Breast epithelium (tissue), 4 donors: ENCODE measurements at regions not wholly inside any gene's neighbourhood (a gene's known extent, or its start where the extent isn't known, plus 50 kb on each side); places are given as distances from the start of the nearest gene placed in this dataset.
"Not testable (repeated sequence)": the region's sequence is repeated elsewhere in the genome, so short reads cannot be mapped to it uniquely, and the experiment has no call there.

ENCODE experiments used
- DNase-seq, 2 donors: peaks; one replicate each; pipeline ENCODE4 v3.0.0-alpha.2; 2019; ENCODE audit warnings: low spot score in 2 of 2
- H3K27ac ChIP-seq, 2 donors: fragments of 200-600 bp; sonication (generic) in 1 of 2; one replicate each; pipeline ENCODE4 v1.5.1; 2016 to 2019; ENCODE audit warnings: mild to moderate bottlenecking in 1 of 2
- H3K27me3 ChIP-seq, 2 donors: fragments of 200-600 bp; sonication (generic) in 1 of 2; one replicate each; pipeline versions ENCODE4 v1.5.1 to v1.6.0; 2017 to 2019; ENCODE audit warnings: control low read depth in 1 of 2, mild to moderate bottlenecking in 1 of 2
- H3K36me3 ChIP-seq: fragments of 200-600 bp; one replicate; pipeline ENCODE4 v1.5.1; 2019
- H3K4me1 ChIP-seq, 2 donors: fragments of 200-600 bp; sonication (generic); one replicate each; pipeline ENCODE4 v1.5.1; 2016 to 2019; ENCODE audit warnings: control low read depth in 1 of 2
- H3K4me3 ChIP-seq, 3 donors: fragments of 200-600 bp; sonication (generic); 1 replicate in 2 of 3; 2 replicates in 1 of 3; pipeline ENCODE4 v1.5.1; 2016 to 2019; ENCODE audit warnings: mild to moderate bottlenecking in 3 of 3, moderate library complexity in 2 of 3
- H3K9me3 ChIP-seq, 2 donors: fragments of 200-600 bp; sonication (generic) in 1 of 2; one replicate each; pipeline ENCODE4 v1.5.1; 2016 to 2019; ENCODE audit warnings: control low read depth in 1 of 2
- POLR2A ChIP-seq: fragments of 450-650 bp; IDR thresholded peaks from one replicate; pipeline ENCODE4 v1.6.1; 2016; ENCODE audit warnings: antibody characterized with exemption, mild to moderate bottlenecking, moderate library complexity
- POLR2AphosphoS5 ChIP-seq, 3 donors: sonication (generic); formaldehyde crosslinking; IDR thresholded peaks; one replicate each; pipeline ENCODE4 v1.6.1; 2017; ENCODE audit warnings: antibody characterized with exemption in 3 of 3
- intact Hi-C: fragments of 100-400 bp; cut with DNase I; formaldehyde crosslinking; loops from one replicate; pipeline ENCODE4 v1.15.1; 2023; ENCODE audit warnings: low total_unique reads
- TF ChIP-seq, protein P1 (sequence below), 3 donors: fragments of 450-650 bp; IDR thresholded peaks; one replicate each; pipeline ENCODE4 v1.5.1; 2016 to 2017; ENCODE audit warnings: antibody characterized with exemption in 3 of 3, mild to moderate bottlenecking in 3 of 3, moderate library complexity in 3 of 3

GRCh38 chr17:33567223-33567622 lies 274.1 kb upstream of the ASIC2 start:
- no peak for DNase-seq
- no peak overlapping the region for H3K4me3 ChIP-seq
- no peak overlapping the region for H3K27ac ChIP-seq
- TF ChIP-seq POLR2A (no peak), POLR2AphosphoS5 (IDR thresholded peaks at IDR 0.05) (no peak)
- TF ChIP-seq, protein P1, sequence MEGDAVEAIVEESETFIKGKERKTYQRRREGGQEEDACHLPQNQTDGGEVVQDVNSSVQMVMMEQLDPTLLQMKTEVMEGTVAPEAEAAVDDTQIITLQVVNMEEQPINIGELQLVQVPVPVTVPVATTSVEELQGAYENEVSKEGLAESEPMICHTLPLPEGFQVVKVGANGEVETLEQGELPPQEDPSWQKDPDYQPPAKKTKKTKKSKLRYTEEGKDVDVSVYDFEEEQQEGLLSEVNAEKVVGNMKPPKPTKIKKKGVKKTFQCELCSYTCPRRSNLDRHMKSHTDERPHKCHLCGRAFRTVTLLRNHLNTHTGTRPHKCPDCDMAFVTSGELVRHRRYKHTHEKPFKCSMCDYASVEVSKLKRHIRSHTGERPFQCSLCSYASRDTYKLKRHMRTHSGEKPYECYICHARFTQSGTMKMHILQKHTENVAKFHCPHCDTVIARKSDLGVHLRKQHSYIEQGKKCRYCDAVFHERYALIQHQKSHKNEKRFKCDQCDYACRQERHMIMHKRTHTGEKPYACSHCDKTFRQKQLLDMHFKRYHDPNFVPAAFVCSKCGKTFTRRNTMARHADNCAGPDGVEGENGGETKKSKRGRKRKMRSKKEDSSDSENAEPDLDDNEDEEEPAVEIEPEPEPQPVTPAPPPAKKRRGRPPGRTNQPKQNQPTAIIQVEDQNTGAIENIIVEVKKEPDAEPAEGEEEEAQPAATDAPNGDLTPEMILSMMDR (IDR thresholded peaks at IDR 0.05), result no peak
- H3K36me3 ChIP-seq, result no peaks in the 10 kb centered on the region
- intact Hi-C loops, result no loop called here
- no peaks in the 10 kb centered on the region for H3K9me3 ChIP-seq
- H3K27me3 ChIP-seq, result no peaks in the 10 kb centered on the region
- no peaks in the 10 kb centered on the region for H3K4me1 ChIP-seq

DNA sequence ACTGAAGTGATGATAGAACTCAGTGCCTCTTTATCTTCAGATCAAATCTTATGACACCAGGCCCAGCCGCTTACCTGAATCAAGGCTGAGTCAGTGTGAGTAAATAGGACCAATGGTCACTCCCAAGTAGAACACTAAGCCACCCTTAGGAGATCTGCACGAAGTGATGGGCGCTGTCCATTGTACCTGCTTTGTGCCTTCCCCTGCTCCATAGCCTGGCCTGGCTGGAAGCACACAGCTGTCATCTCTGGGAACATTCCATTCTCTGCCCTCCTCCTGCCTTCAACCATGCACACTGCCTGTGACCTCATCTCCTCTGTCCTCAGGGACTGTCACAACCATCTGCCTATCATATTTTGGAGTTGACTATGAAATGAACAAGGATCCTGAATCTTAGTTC lies 279.5 kb upstream of the ASIC2 start:
- intact Hi-C loops, result no loop called here
- no peaks in the 10 kb centered on the region for H3K4me1 ChIP-seq
- no peaks in the 10 kb centered on the region for H3K27me3 ChIP-seq
- no peak for DNase-seq
- H3K9me3 ChIP-seq, result no peaks in the 10 kb centered on the region
- no peak for TF ChIP-seq POLR2A
- TF ChIP-seq, protein P1 (IDR thresholded peaks at IDR 0.05), result no peak
- TF ChIP-seq POLR2AphosphoS5 (IDR thresholded peaks at IDR 0.05), result no peak
- H3K27ac ChIP-seq, result no peak overlapping the region
- H3K4me3 ChIP-seq, result no peak overlapping the region
- no peaks in the 10 kb centered on the region for H3K36me3 ChIP-seq

GRCh38 chr17:33574942-33575445 lies 281.9 kb upstream of the ASIC2 start:
- no peak for DNase-seq
- no peaks in the 10 kb centered on the region for H3K36me3 ChIP-seq
- intact Hi-C loops, result no loop called here
- H3K4me3 ChIP-seq, result no peak overlapping the region
- no peaks in the 10 kb centered on the region for H3K4me1 ChIP-seq
- TF ChIP-seq POLR2AphosphoS5 (IDR thresholded peaks at IDR 0.05) (no peak), POLR2A (no peak)
- TF ChIP-seq, protein P1 (IDR thresholded peaks at IDR 0.05), result no peak
- no peaks in the 10 kb centered on the region for H3K9me3 ChIP-seq
- no peak overlapping the region for H3K27ac ChIP-seq
- H3K27me3 ChIP-seq, result no peaks in the 10 kb centered on the region

- H3K4me3 ChIP-seq, DNase-seq, H3K9me3 ChIP-seq, H3K4me1 ChIP-seq, H3K27me3 ChIP-seq, intact Hi-C loops, H3K27ac ChIP-seq, H3K36me3 ChIP-seq: not testable (repeated sequence)
Observed at GRCh38 chr17:33579740-33580139, 286.6 kb upstream of the ASIC2 start.

DNA sequence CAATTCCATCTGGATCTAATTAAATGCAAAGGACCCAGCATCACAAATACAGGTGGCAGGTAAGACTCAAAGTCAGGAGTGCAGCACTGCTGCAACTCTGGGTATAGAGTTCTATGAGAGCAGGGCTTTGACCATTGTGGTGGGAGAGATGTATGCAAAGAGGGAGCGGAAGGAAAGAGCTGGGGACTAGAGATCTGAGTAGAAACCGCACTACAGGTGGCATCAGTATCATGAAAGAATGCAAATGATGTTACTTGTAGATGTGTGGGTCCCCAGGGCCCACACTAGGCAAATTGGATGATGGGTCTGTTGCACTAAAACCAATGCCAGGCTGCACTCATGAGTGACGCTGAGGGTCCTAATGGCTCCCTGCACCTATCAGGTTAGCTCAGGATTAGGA lies 287.1 kb upstream of the ASIC2 start:
- H3K27ac ChIP-seq, result no peak overlapping the region
- intact Hi-C loops, result no loop called here
- no peak for TF ChIP-seq POLR2AphosphoS5 (IDR thresholded peaks at IDR 0.05)
- TF ChIP-seq POLR2A, result no peak
- TF ChIP-seq, protein P1 (IDR thresholded peaks at IDR 0.05), result no peak
- H3K4me1 ChIP-seq, result no peaks in the 10 kb centered on the region
- no peak overlapping the region for H3K4me3 ChIP-seq
- no peaks in the 10 kb centered on the region for H3K9me3 ChIP-seq
- H3K27me3 ChIP-seq, result no peaks in the 10 kb centered on the region
- no peak for DNase-seq
- H3K36me3 ChIP-seq, result no peaks in the 10 kb centered on the region

DNA sequence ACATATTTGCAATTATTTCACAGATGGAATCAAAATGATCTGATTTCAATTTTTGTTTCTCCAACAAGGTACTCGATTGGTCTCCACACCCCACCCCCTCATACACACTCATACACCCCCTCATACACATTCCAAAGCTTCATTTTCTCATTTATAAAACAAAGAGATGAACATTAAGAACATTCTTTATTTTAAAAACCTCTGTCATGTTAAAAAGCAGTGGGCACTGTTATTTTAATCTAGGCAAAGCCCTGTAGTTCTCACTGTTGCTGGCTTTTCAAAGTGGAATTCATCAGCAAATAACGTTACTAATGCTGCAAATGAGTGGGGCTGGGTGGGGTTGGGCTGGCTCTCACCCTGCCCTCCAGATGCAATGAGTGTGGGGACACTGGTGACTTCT lies 289.6 kb upstream of the ASIC2 start:
- H3K27ac ChIP-seq, result no peak overlapping the region
- intact Hi-C loops, result no loop called here
- no peaks in the 10 kb centered on the region for H3K27me3 ChIP-seq
- H3K4me3 ChIP-seq, result no peak overlapping the region
- TF ChIP-seq POLR2AphosphoS5 (IDR thresholded peaks at IDR 0.05) (no peak), POLR2A (no peak)
- TF ChIP-seq, protein P1 (IDR thresholded peaks at IDR 0.05), result no peak
- H3K36me3 ChIP-seq, result no peaks in the 10 kb centered on the region
- no peaks in the 10 kb centered on the region for H3K9me3 ChIP-seq
- DNase-seq, result no peak
- no peaks in the 10 kb centered on the region for H3K4me1 ChIP-seq
